Smooth muscle cell (in vitro differentiated cells): ENCODE measurements at regions not wholly inside any gene's neighbourhood (a gene's known extent, or its start where the extent isn't known, plus 50 kb on each side); places are given as distances from the start of the nearest gene placed in this dataset.

Experiments used
- DNase-seq: peaks from one replicate; lab custom pipeline; 2025; ENCODE audit not compliant: unreplicated experiment; lab: John Stamatoyannopoulos, UW
- H2AFZ ChIP-seq: fragments of 200-600 bp; sonication (generic); 2 replicates; pipeline ENCODE4 v1.6.0; 2016; ENCODE audit warnings: antibody characterized with exemption, low read depth, mild to moderate bottlenecking
- H3F3A ChIP-seq: fragments of 200-600 bp; sonication (generic); 2 replicates; pipeline ENCODE4 v1.6.0; 2017; ENCODE audit warnings: antibody characterized with exemption, low read depth
- H3K27ac ChIP-seq: fragments of 200-600 bp; sonication (generic); 2 replicates; pipeline ENCODE4 v1.5.1; 2016; ENCODE audit warnings: low read depth, mild to moderate bottlenecking
- H3K27me3 ChIP-seq: fragments of 200-600 bp; sonication (generic); 2 replicates; pipeline ENCODE4 v1.6.1; 2016; ENCODE audit warnings: low read depth, mild to moderate bottlenecking
- H3K36me3 ChIP-seq: fragments of 200-600 bp; sonication (generic); 2 replicates; pipeline ENCODE4 v1.5.1; 2016; ENCODE audit warnings: low read depth
- H3K4me1 ChIP-seq: fragments of 200-600 bp; sonication (generic); 2 replicates; pipeline ENCODE4 v1.5.1; 2016; ENCODE audit warnings: low read depth
- H3K4me2 ChIP-seq: fragments of 200-600 bp; sonication (generic); 2 replicates; pipeline ENCODE4 v1.6.0; 2016; ENCODE audit warnings: mild to moderate bottlenecking
- H3K4me3 ChIP-seq: fragments of 200-600 bp; sonication (generic); 2 replicates; pipeline ENCODE4 v1.5.1; 2016; ENCODE audit warnings: mild to moderate bottlenecking
- H3K79me2 ChIP-seq: fragments of 200-600 bp; sonication (generic); 2 replicates; pipeline ENCODE4 v1.6.0; 2016; ENCODE audit warnings: low read depth, mild to moderate bottlenecking
- H3K9ac ChIP-seq: fragments of 200-600 bp; sonication (generic); 2 replicates; pipeline ENCODE4 v1.6.0; 2016; ENCODE audit warnings: low read depth
- H3K9me3 ChIP-seq: fragments of 200-600 bp; sonication (generic); replicated peaks from 2 replicates; pipeline ENCODE4 v1.5.1; 2016; ENCODE audit warnings: low read depth
- H4K20me1 ChIP-seq: fragments of 200-600 bp; sonication (generic); 2 replicates; pipeline ENCODE4 v1.6.0; 2016; ENCODE audit warnings: low read depth
- CTCF ChIP-seq: fragments of 200-600 bp; sonication (generic); IDR thresholded peaks from 2 replicates; pipeline ENCODE4 v1.5.1; 2017; ENCODE audit warnings: borderline replicate concordance, mild to moderate bottlenecking, antibody characterized with exemption; ENCODE audit not compliant: insufficient read depth, poor library complexity, severe bottlenecking
- WGBS: methylation state at CpG from one replicate; pipeline ENCODE4 v1.1.7; 2016; ENCODE audit warnings: low lambda C conversion rate; 5-methylcytosine and 5-hydroxymethylcytosine counted together

GRCh38 chr13:86562866-86563265 is 763.6 kb upstream of the SLITRK6 start:
- no peak overlapping the region for H3K9ac ChIP-seq
- TF ChIP-seq CTCF = no peak
- no peaks in the 10 kb centered on the region for H3K4me1 ChIP-seq
- no peaks in the 10 kb centered on the region for H3K79me2 ChIP-seq
- H3K9me3 ChIP-seq = no peaks in the 10 kb centered on the region
- no peaks in the 10 kb centered on the region for H4K20me1 ChIP-seq
- H3K36me3 ChIP-seq = no peaks in the 10 kb centered on the region
- no peak overlapping the region for H2AFZ ChIP-seq
- 97% methylated on average over 6 of the region's 6 CpGs for WGBS
- H3K4me3 ChIP-seq = no peak overlapping the region
- H3K4me2 ChIP-seq = no peak overlapping the region
- H3K27ac ChIP-seq = no peak overlapping the region
- no peaks in the 10 kb centered on the region for H3K27me3 ChIP-seq
- no peak for DNase-seq
- H3F3A ChIP-seq = no peaks in the 10 kb centered on the region

- H3K9ac ChIP-seq = no peak overlapping the region
- H3K4me3 ChIP-seq = no peak overlapping the region
- no peak overlapping the region for H3K27ac ChIP-seq
- no peaks in the 10 kb centered on the region for H3F3A ChIP-seq
- H2AFZ ChIP-seq = no peak overlapping the region
- no peak for TF ChIP-seq CTCF
- WGBS = 19% methylated on average over 2 of the region's 2 CpGs
- no peaks in the 10 kb centered on the region for H3K79me2 ChIP-seq
- no peaks in the 10 kb centered on the region for H3K4me1 ChIP-seq
- H3K36me3 ChIP-seq = no peaks in the 10 kb centered on the region
- H3K4me2 ChIP-seq = no peak overlapping the region
- H3K27me3 ChIP-seq = no peaks in the 10 kb centered on the region
- no peaks in the 10 kb centered on the region for H4K20me1 ChIP-seq
- no peaks in the 10 kb centered on the region for H3K9me3 ChIP-seq
- DNase-seq = no peak
Observed at GRCh38 chr13:86563308-86563707, 764.1 kb upstream of the SLITRK6 start.

GRCh38 chr13:86567119-86567518 is 767.9 kb upstream of the SLITRK6 start:
- 82% methylated on average over 3 of the region's 3 CpGs for WGBS
- no peaks in the 10 kb centered on the region for H4K20me1 ChIP-seq
- no peaks in the 10 kb centered on the region for H3K4me1 ChIP-seq
- H3K4me2 ChIP-seq = no peak overlapping the region
- no peak overlapping the region for H3K9ac ChIP-seq
- H3K9me3 ChIP-seq = no peaks in the 10 kb centered on the region
- H3K36me3 ChIP-seq = no peaks in the 10 kb centered on the region
- no peaks in the 10 kb centered on the region for H3F3A ChIP-seq
- no peak for TF ChIP-seq CTCF
- no peak overlapping the region for H2AFZ ChIP-seq
- H3K79me2 ChIP-seq = no peaks in the 10 kb centered on the region
- H3K4me3 ChIP-seq = no peak overlapping the region
- H3K27ac ChIP-seq = no peak overlapping the region
- no peaks in the 10 kb centered on the region for H3K27me3 ChIP-seq
- DNase-seq = no peak

DNA sequence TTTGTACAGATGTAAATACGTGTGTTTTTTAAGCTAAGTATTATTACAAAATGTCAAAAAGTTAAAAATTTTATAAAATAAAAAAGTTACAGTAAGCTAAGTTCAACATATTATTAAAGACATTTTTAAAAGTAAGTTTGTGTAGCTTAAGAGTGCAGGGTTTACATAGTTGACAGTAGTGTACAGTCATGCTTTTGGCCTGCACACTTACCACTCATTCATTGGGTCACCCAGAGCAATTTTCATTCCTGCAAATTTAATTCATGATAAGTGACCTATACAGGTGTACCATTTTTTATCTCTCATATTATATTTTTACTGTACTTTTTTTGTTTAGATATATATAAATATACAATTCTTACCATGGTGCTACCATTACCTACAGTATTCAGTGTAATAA is 769.9 kb upstream of the SLITRK6 start:
- H2AFZ ChIP-seq = no peak overlapping the region
- H3K9me3 ChIP-seq = no peaks in the 10 kb centered on the region
- H3K79me2 ChIP-seq = no peaks in the 10 kb centered on the region
- no peak overlapping the region for H3K4me2 ChIP-seq
- no peaks in the 10 kb centered on the region for H3K4me1 ChIP-seq
- no peaks in the 10 kb centered on the region for H4K20me1 ChIP-seq
- no peaks in the 10 kb centered on the region for H3F3A ChIP-seq
- no peak overlapping the region for H3K4me3 ChIP-seq
- H3K9ac ChIP-seq = no peak overlapping the region
- no peak for TF ChIP-seq CTCF
- no peak for DNase-seq
- no peak overlapping the region for H3K27ac ChIP-seq
- H3K27me3 ChIP-seq = no peaks in the 10 kb centered on the region
- no peaks in the 10 kb centered on the region for H3K36me3 ChIP-seq
- WGBS = 86% methylated on average over 1 of the region's 1 CpG
